ENCODE measurements at regions not wholly inside any gene's neighbourhood (a gene's known extent, or its start where the extent isn't known, plus 50 kb on each side); places are given as distances from the start of the nearest gene placed in this dataset.

- DNase-seq = no peak
Observed at GRCh38 chr1:57983441-57983840, 559.6 kb upstream of the DAB1 start.

- DNase-seq = no peak
Observed at GRCh38 chr1:57982852-57983251, 559.0 kb upstream of the DAB1 start.

GRCh38 chr1:57976216-57976615 is 552.4 kb upstream of the DAB1 start:
- no peak for DNase-seq

GRCh38 chr1:57968321-57968720 is 544.5 kb upstream of the DAB1 start:
- no peak for DNase-seq

- no peak for DNase-seq
Observed at GRCh38 chr1:57966751-57967406, 543.0 kb upstream of the DAB1 start.

GRCh38 chr1:57966340-57966739 is 542.5 kb upstream of the DAB1 start:
- DNase-seq = no peak

- no peak for DNase-seq
Observed at GRCh38 chr1:57963581-57963980, 539.7 kb upstream of the DAB1 start.

- DNase-seq = no peak
Observed at GRCh38 chr1:57959531-57960241, 535.8 kb upstream of the DAB1 start.

GRCh38 chr1:57957576-57957975 is 533.7 kb upstream of the DAB1 start:
- DNase-seq = no peak

- DNase-seq = no peak
Observed at GRCh38 chr1:57951390-57951789, 527.5 kb upstream of the DAB1 start.

- DNase-seq = no peak
Observed at GRCh38 chr1:57949168-57949567, 525.3 kb upstream of the DAB1 start.

- DNase-seq = no peak
Observed at GRCh38 chr1:57947471-57947870, 523.6 kb upstream of the DAB1 start.

GRCh38 chr1:57945045-57945444 is 521.2 kb upstream of the DAB1 start:
- no peak for DNase-seq

GRCh38 chr1:57943365-57943764 is 519.5 kb upstream of the DAB1 start:
- DNase-seq = no peak

- no peak for DNase-seq
Observed at GRCh38 chr1:57934745-57935144, 510.9 kb upstream of the DAB1 start.

GRCh38 chr1:57927003-57927402 is 503.1 kb upstream of the DAB1 start:
- DNase-seq = no peak

GRCh38 chr1:57926025-57926552 is 502.2 kb upstream of the DAB1 start:
- DNase-seq = no peak

GRCh38 chr1:57925226-57925625 is 501.4 kb upstream of the DAB1 start:
- DNase-seq = no peak

- DNase-seq = no peak
Observed at GRCh38 chr1:57922130-57922529, 498.3 kb upstream of the DAB1 start.

GRCh38 chr1:57916041-57916440 is 492.2 kb upstream of the DAB1 start:
- no peak for DNase-seq

GRCh38 chr1:57911427-57911826 is 487.6 kb upstream of the DAB1 start:
- DNase-seq = no peak

GRCh38 chr1:57910782-57911181 is 486.9 kb upstream of the DAB1 start:
- no peak for DNase-seq

GRCh38 chr1:57910305-57910704 is 486.4 kb upstream of the DAB1 start:
- no peak for DNase-seq

GRCh38 chr1:57908147-57908890 is 484.5 kb upstream of the DAB1 start:
- no peak for DNase-seq

Measured in DMS79 (cell line).